Globus pallidus (tissue), 1 donor: ENCODE measurements at regions not wholly inside any gene's neighbourhood (a gene's known extent, or its start where the extent isn't known, plus 50 kb on each side); places are given as distances from the start of the nearest gene placed in this dataset.
"Not testable (repeated sequence)": the region's sequence is repeated elsewhere in the genome, so short reads cannot be mapped to it uniquely, and the experiment has no call there.

Experiments
- DNase-seq: peaks from one replicate; pipeline ENCODE4 v3.0.0-alpha.2; 2015; ENCODE audit warnings: low spot score

GRCh38 chr9:74007833-74008232, 489.3 kb upstream of the RORB start:
- DNase-seq, result no peak

DNA sequence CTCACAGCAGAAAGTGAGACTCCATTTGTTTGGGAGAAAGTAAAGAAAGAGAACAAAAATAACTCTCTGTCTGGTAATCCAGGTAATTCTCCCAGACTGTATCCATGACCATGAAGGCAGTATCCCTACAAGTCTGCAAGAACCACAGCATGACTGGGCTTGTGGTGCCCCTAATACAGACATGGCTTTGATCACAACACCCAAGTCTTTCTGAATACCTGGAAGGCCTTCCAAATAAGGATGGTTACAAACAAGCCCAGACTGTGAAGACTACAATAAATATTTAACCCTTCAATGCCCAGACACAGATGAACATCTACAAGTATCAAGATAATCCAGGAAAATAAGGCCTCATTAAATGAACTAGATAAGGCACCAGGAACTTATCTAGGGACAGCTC, 481.1 kb upstream of the RORB start:
- no peak for DNase-seq

GRCh38 chr9:74025402-74025925, 471.7 kb upstream of the RORB start:
- no peak for DNase-seq

GRCh38 chr9:74032421-74032820, 464.7 kb upstream of the RORB start:
- DNase-seq, result no peak

GRCh38 chr9:74035786-74036185, 461.3 kb upstream of the RORB start:
- DNase-seq, result peak; percentile 56

DNA sequence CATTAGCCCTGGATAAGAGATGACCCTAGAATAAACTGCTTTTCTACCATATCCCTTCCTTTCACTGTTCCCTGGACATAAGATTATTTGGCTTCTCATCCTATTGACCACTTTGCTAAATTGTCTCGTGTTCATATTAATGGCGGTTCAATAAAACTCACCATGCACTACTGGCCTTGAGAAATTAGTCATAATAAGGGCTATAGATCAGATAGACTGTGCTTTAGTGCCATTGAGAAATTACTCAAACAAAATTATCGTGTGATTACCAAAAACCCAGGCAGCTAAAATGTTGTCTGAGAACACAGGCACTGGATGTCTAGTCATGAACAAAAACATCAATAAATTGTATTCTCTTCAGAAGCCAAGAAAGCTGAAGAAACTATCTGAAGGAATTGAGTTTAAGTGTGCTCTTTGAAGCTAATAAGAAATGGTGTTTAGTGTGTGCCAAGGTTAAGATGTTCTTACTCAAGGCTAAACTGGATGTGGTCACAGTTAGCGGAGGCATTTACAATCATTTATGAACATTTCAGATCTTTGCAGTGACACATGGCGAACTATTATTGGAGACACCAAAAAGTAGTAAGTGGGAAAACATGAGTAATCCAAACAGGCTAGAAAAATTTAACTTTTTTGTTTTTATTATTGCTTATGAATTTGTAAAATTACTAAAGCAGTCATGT, 460.4 kb upstream of the RORB start:
- no peak for DNase-seq

DNA sequence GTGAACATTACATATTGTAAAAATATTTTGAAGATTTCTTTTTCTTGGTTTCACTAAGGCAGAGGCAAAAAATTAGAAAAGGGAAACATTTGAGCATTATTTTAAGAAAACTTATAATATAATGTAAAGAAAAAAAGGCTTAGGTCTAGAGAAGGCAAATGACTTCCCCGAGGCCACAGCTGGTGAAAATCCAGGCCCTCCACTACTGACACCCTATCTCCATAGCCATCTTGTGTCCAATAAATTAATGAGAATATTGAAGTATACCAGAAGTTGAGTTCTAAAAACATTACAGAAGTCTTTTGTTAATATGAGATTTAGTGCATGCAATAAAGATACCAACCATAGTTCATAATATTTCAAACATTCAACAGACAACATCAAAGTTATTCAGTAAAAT, 459.9 kb upstream of the RORB start:
- DNase-seq, result no peak

DNA sequence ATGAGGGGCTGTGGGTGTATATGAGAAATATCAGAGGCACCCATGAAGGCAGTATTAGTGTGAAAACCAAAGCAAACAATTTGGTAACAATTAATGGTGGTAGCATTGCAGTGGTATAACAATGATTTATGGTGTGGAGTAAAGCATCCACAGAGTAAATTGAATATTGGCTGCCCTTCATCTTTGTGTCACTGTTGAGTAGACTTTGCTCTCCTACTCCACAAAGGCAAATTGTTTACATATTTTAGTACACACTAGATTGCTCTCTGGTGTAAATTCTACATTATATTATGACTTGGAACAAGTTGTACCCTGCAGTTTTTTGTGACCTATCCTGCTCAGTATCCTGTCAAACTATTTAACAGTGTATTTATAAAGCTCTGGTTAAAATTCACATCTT, 455.5 kb upstream of the RORB start:
- no peak for DNase-seq

GRCh38 chr9:74044844-74045243, 452.3 kb upstream of the RORB start:
- no peak for DNase-seq

GRCh38 chr9:74056023-74056422, 441.1 kb upstream of the RORB start:
- no peak for DNase-seq

GRCh38 chr9:74057051-74057450, 440.1 kb upstream of the RORB start:
- DNase-seq, result not testable (repeated sequence)

DNA sequence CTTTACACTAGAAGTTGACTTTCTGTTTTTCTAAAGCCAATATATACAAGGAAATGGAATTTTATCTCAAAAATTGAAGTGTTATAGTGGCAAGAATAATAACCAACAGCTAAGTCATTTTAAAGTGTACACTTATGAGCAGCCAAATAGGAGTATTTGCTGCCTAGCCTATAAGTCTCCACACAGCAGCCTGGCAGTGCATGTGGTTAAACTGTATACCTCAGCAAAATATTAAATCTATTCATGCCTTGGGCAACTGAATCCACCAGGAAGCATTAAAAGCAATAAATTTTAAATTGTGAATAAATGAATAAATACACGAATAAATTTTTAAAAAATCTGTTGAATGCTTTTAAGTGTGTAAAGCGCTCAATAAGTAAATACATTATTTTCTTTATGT, 432.4 kb upstream of the RORB start:
- DNase-seq, result no peak

- no peak for DNase-seq
These were observed 431.0 kb upstream of the RORB start for GRCh38 chr9:74066128-74066527.

DNA sequence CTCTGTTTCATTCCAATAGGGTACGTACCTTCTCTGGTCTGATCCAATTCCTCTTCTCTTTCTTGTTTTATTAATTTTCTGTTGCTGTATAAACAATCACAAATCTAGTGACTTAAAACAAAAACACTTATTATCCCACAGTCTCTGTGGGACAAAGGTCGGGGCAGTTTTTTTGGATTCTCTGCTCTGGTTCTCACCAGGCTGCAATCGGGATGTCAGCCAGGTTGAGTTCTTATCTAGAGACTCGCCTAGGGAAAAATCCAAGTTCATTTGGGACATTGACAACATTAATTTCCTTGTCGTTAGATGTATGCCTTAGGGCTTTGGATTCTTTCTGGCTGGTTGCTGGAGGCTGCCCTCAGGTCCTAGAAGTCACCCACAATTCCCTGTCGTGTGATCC, 430.5 kb upstream of the RORB start:
- no peak for DNase-seq

DNA sequence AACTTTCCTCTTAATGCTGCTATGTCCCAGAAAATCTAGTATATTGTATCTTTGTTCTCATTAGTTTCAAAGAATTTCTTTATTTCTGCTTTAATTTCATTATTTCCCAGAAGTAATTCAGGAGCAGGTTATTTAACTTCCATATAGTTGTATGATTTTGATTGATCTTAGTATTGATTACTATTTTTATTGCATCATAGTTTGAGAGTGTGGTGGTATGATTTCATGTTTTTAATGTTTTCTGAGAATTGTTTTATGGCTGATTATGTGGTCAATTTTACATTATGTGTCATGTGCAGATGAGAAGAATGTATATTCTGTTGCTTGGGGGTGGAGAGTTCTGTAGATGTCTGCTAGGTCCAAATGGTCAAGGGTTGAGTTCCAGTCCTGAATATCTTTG, 425.6 kb upstream of the RORB start:
- no peak for DNase-seq

DNA sequence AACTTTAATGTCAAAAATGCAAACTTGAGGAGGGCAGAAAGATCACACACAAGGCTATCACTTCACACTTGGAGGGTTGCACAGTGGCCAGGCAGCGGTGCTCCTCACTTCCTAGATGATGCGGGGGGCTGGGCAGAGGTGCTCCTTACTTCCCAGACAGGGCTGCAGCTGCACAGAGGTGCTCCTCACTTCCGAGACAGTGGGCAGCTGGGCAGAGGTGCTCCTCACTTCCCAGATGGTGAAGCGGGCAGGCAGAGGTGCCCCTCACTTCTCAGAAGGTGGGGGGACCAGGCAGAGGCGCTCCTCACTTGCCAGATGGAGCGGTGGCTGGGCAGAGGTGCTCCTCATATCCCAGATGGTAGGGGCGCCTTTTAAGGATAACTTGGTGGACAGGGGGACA, 423.2 kb upstream of the RORB start:
- DNase-seq, result no peak

- no peak for DNase-seq
These were observed 418.5 kb upstream of the RORB start for GRCh38 chr9:74078647-74079046.

GRCh38 chr9:74080652-74081051, 416.5 kb upstream of the RORB start:
- not testable (repeated sequence) for DNase-seq

DNA sequence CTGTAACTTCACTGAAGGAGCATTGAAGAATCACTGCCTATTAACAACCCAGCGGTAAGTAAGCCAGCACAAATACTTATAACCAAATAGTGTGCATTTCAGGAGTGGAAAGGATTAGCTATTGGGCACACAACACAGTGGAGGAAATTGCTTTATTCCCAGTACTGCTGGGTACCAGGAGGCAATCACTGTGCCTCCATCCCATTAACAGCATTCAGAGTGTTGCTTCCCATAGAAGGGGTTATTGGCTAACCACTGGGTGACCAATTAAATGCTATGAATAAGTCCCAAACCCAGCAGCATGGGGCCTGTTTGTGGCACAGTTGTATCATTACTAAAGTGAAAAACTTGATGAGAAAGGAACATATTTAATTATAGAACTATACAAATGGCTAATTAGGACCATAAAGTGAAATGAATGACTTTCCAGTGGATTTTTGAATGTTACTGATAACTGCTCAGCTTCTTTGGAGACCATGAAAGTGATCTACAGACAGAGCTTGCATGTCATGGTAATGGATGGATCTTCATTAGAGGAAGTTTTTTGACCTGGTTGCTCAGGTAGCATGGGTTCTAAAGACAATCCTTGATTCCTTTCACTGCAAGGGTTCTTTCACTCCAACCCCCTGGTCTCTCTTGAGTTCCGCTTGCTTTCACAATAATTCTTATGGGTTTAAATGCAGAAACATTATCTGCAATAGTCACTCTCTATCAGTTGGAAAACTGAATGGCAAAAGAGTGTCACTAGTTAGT, 413.3 kb upstream of the RORB start:
- DNase-seq, result no peak

DNA sequence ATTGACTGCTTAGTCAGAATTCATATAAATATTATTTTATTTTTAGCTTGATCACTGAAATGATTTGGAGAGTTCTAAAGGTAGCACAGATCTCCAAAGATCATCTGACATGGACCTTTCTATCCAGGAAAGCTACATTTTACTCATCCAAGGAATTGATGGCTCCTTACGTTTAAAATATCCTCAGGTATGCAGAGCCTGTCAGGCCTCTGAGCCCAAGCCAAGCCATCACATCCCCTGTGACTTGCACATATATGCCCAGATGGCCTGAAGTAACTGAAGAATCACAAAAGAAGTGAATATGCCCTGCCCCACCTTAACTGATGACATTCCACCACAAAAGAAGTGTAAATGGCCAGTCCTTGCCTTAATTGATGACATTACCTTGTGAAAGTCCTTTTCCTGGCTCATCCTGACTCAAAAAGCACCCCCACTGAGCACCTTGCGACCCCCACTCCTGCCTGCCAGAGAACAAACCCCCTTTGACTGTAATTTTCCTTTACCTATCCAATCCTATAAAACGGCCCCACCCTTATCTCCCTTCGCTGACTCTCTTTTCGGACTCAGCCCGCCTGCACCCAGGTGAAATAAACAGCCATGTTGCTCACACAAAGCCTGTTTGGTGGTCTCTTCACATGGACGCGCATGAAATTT, 411.6 kb upstream of the RORB start:
- not testable (repeated sequence) for DNase-seq

DNA sequence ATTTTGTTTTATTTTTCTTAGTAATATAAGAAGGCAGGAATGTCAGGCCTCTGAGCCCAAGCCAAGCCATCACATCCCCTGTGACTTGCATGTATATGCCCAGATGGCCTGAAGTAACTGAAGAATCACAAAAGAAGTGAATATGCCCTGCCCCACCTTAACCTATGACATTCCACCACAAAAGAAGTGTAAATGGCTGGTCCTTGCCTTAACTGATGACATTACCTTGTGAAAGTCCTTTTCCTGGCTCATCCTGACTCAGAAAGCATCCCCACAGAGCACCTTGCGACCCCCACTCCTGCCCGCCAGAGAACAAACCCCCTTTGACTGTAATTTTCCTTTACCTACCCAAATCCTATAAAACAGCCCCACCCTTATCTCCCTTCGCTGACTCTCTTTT, 406.2 kb upstream of the RORB start:
- not testable (repeated sequence) for DNase-seq

DNA sequence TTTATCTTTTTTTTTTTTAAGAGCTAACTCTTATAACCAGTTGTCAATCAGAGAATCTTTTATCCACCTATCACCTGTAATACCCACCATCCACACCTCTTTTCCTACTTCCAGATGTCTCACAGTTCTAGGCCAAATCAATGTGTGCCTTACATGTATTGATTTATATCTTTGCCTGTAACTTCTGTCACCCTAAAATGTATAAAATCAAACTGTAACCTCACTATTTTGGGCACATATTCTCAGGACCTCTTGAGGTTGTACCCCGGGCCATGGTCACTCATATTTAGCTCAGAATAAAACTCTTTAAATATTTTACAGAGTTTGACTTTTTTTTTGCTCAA, 404.7 kb upstream of the RORB start:
- no peak for DNase-seq

GRCh38 chr9:74094037-74094436, 403.1 kb upstream of the RORB start:
- DNase-seq, result not testable (repeated sequence)
